MM.1S (cell line): ENCODE measurements at regions not wholly inside any gene's neighbourhood (a gene's known extent, or its start where the extent isn't known, plus 50 kb on each side); places are given as distances from the start of the nearest gene placed in this dataset.

Source experiments
- DNase-seq: peaks from one replicate; pipeline ENCODE4 v3.0.0-alpha.2; 2015
- H2AFZ ChIP-seq: fragments of 300-600 bp; sonication (generic); 2 replicates; pipeline ENCODE4 v1.6.0; 2016; ENCODE audit warnings: antibody characterized with exemption, low read length
- H3F3A ChIP-seq: fragments of 300-600 bp; sonication (generic); 2 replicates; pipeline ENCODE4 v1.6.1; 2016; ENCODE audit warnings: mild to moderate bottlenecking, antibody characterized with exemption, low read length, moderate library complexity, mixed read lengths; ENCODE audit not compliant: insufficient read depth
- H3K27ac ChIP-seq: fragments of 300-600 bp; sonication (generic); 2 replicates; pipeline ENCODE4 v1.5.1; 2016; ENCODE audit warnings: mild to moderate bottlenecking, low read length
- H3K27me3 ChIP-seq: fragments of 300-600 bp; sonication (generic); replicated peaks from 2 replicates; pipeline ENCODE4 v1.6.0; 2016; ENCODE audit warnings: low read length; ENCODE audit not compliant: insufficient read depth
- H3K36me3 ChIP-seq: fragments of 300-600 bp; sonication (generic); replicated peaks from 2 replicates; pipeline ENCODE4 v1.6.1; 2016; ENCODE audit warnings: mild to moderate bottlenecking, low read length, mixed read lengths; ENCODE audit not compliant: insufficient read depth
- H3K4me1 ChIP-seq: fragments of 300-600 bp; sonication (generic); 2 replicates; pipeline ENCODE4 v1.6.1; 2016; ENCODE audit warnings: low read length, mixed read lengths
- H3K4me2 ChIP-seq: fragments of 300-600 bp; sonication (generic); 2 replicates; pipeline ENCODE4 v1.6.0; 2016; ENCODE audit warnings: low read depth, low read length
- H3K4me3 ChIP-seq: fragments of 300-600 bp; sonication (generic); 2 replicates; pipeline ENCODE4 v1.5.1; 2016; ENCODE audit warnings: low read length, mixed read lengths
- H3K79me2 ChIP-seq: fragments of 300-600 bp; sonication (generic); 2 replicates; pipeline ENCODE4 v1.6.1; 2016; ENCODE audit warnings: mixed run types, low read length, mixed read lengths
- H3K9ac ChIP-seq: fragments of 300-600 bp; sonication (generic); 2 replicates; pipeline ENCODE4 v1.6.1; 2016; ENCODE audit warnings: low read length, mixed read lengths
- H3K9me2 ChIP-seq: fragments of 300-600 bp; sonication (generic); replicated peaks from 2 replicates; pipeline ENCODE4 v1.6.1; 2016; ENCODE audit warnings: mild to moderate bottlenecking, low read length, mixed read lengths; ENCODE audit not compliant: insufficient read depth
- H3K9me3 ChIP-seq: fragments of 300-600 bp; sonication (generic); replicated peaks from 2 replicates; pipeline ENCODE4 v1.6.1; 2016; ENCODE audit warnings: mild to moderate bottlenecking, low read length, mixed read lengths; ENCODE audit not compliant: insufficient read depth
- H4K20me1 ChIP-seq: fragments of 300-600 bp; sonication (generic); 2 replicates; pipeline ENCODE4 v1.6.1; 2016; ENCODE audit warnings: mild to moderate bottlenecking, low read length, moderate library complexity, mixed read lengths; ENCODE audit not compliant: insufficient read depth
- EZH2 ChIP-seq: fragments of 300-600 bp; sonication (generic); optimal IDR thresholded peaks from 2 replicates; pipeline ENCODE3; 2017; ENCODE audit warnings: low read depth, mild to moderate bottlenecking, antibody characterized with exemption, low read length, mixed read lengths
- EZH2phosphoT487 ChIP-seq: fragments of 300-600 bp; sonication (generic); IDR thresholded peaks from 2 replicates; pipeline ENCODE4 v1.6.1; 2018; ENCODE audit warnings: antibody characterized with exemption, low read length
- TF ChIP-seq, protein P1 (sequence below): fragments of 300-600 bp; sonication (generic); IDR thresholded peaks from 2 replicates; pipeline ENCODE4 v1.5.1; 2016; ENCODE audit warnings: antibody characterized with exemption, low read length, mixed read lengths

DNA sequence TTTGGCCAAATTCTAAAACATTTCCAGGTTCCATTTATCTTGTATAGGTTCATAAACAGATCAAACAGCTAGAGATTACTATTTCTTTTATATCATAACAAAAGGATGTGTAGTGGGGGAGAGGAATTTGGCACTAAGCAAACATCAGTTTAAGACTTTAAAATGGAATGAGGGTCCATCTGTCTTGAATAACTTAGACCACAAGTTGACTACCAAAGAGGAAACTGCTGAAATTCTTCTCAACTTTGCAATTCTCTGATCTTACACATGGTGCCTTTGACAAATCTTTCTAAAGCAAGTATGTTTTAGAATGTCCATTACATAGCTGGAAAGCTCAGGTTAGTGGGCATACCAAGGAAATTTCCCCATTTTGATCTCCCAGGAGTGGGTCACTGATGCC, 140.5 kb upstream of the ADAMTS9 start:
- no peak for TF ChIP-seq EZH2
- no peak for TF ChIP-seq EZH2phosphoT487
- TF ChIP-seq, protein P1, sequence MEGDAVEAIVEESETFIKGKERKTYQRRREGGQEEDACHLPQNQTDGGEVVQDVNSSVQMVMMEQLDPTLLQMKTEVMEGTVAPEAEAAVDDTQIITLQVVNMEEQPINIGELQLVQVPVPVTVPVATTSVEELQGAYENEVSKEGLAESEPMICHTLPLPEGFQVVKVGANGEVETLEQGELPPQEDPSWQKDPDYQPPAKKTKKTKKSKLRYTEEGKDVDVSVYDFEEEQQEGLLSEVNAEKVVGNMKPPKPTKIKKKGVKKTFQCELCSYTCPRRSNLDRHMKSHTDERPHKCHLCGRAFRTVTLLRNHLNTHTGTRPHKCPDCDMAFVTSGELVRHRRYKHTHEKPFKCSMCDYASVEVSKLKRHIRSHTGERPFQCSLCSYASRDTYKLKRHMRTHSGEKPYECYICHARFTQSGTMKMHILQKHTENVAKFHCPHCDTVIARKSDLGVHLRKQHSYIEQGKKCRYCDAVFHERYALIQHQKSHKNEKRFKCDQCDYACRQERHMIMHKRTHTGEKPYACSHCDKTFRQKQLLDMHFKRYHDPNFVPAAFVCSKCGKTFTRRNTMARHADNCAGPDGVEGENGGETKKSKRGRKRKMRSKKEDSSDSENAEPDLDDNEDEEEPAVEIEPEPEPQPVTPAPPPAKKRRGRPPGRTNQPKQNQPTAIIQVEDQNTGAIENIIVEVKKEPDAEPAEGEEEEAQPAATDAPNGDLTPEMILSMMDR, result no peak
- Histone ChIP-seq H3K4me1 (peaks cover 10% of the 10 kb centered on the region; the same call in 1 of the 2 replicates), H3F3A (no peaks in the 10 kb centered on the region), H3K27ac (no peak overlapping the region), H4K20me1 (no peaks in the 10 kb centered on the region), H3K79me2 (no peaks in the 10 kb centered on the region), H3K9me3 (no peaks in the 10 kb centered on the region), H3K36me3 (no peaks in the 10 kb centered on the region), H3K27me3 (no peaks in the 10 kb centered on the region), H3K4me3 (no peak overlapping the region), H2AFZ (no peak overlapping the region), H3K4me2 (no peak overlapping the region), H3K9me2 (no peaks in the 10 kb centered on the region), H3K9ac (no peak overlapping the region)
- DNase-seq, result no peak

GRCh38 chr3:64827431-64827830, 139.6 kb upstream of the ADAMTS9 start:
- Histone ChIP-seq H3K79me2 (no peaks in the 10 kb centered on the region), H4K20me1 (no peaks in the 10 kb centered on the region), H3F3A (no peaks in the 10 kb centered on the region), H3K27me3 (no peaks in the 10 kb centered on the region), H3K9me3 (no peaks in the 10 kb centered on the region), H3K36me3 (no peaks in the 10 kb centered on the region), H3K9ac (no peak overlapping the region), H3K4me1 (peaks cover 10% of the 10 kb centered on the region; the same call in 1 of the 2 replicates), H3K27ac (no peak overlapping the region), H3K4me3 (no peak overlapping the region), H3K4me2 (peak overlapping the region; percentile 6; the same call in 1 of the 2 replicates), H2AFZ (0 out of 2 replicates have a peak overlapping the region, but pooled peaks have one; percentile 11), H3K9me2 (no peaks in the 10 kb centered on the region)
- TF ChIP-seq EZH2phosphoT487 (no peak), EZH2 (no peak)
- TF ChIP-seq, protein P1, result no peak
- DNase-seq, result peak; percentile 48

DNA sequence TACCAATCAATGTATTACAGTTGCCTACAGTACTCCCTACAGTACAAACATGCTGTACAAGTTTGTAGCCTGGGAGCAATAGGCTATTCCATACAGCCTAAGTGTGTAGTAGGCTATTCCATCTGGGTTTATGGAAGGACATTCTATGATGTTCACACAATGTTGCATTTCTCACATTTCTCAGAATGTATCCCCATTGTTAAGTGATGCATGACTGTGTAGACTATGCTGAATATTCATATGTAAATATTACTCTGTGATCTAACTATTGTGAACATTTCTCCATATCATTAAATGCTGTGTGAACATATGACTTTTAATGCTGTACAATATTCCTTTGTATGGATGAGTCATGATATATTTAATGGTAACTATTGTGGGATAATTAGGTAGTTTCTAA, 139.2 kb upstream of the ADAMTS9 start:
- Histone ChIP-seq H3K27ac (no peak overlapping the region), H3F3A (no peaks in the 10 kb centered on the region), H4K20me1 (no peaks in the 10 kb centered on the region), H3K36me3 (no peaks in the 10 kb centered on the region), H3K27me3 (no peaks in the 10 kb centered on the region), H3K9ac (no peak overlapping the region), H3K4me1 (peaks cover 10% of the 10 kb centered on the region; the same call in 1 of the 2 replicates), H3K9me2 (no peaks in the 10 kb centered on the region), H3K9me3 (no peaks in the 10 kb centered on the region), H3K4me2 (0 out of 2 replicates have a peak overlapping the region, but pooled peaks have one; percentile 6), H3K4me3 (no peak overlapping the region), H3K79me2 (no peaks in the 10 kb centered on the region), H2AFZ (no peak overlapping the region)
- TF ChIP-seq EZH2phosphoT487 (no peak), EZH2 (no peak)
- TF ChIP-seq, protein P1, result no peak
- DNase-seq, result no peak
